ENCODE measurements at regions not wholly inside any gene's neighbourhood (a gene's known extent, or its start where the extent isn't known, plus 50 kb on each side); places are given as distances from the start of the nearest gene placed in this dataset.

GRCh38 chr12:124466216-124467128, 100.9 kb downstream of the NCOR2 start:
- TF ChIP-seq CTCF (IDR thresholded peaks at IDR 0.05; ENCODE audit: insufficient read depth, low read length) (peak; percentile 5), REST (IDR thresholded peaks at IDR 0.05; ENCODE audit: insufficient replicate concordance, low read depth) (peak; percentile 11)

Data from HL-60 (cell line).